Mammary epithelial cell (primary cell): ENCODE measurements at regions not wholly inside any gene's neighbourhood (a gene's known extent, or its start where the extent isn't known, plus 50 kb on each side); places are given as distances from the start of the nearest gene placed in this dataset.

Source experiments
- CTCF ChIP-seq, 2 donors: IDR thresholded peaks in 1 of 2; conservative IDR thresholded peaks in 1 of 2; 2 replicates each; pipeline ENCODE4 v1.5.1; 2011 to 2012; ENCODE audit warnings: inconsistent platforms in 2 of 2, low read length in 2 of 2, mild to moderate bottlenecking in 2 of 2, control low read depth in 1 of 2, low read depth in 1 of 2; ENCODE audit not compliant: insufficient read depth in 1 of 2; ENCODE audit errors: extremely low read depth in 1 of 2
- EZH2 ChIP-seq: IDR thresholded peaks from 2 replicates; pipeline ENCODE4 v1.6.1; 2012; ENCODE audit warnings: low read length, inconsistent platforms, borderline replicate concordance

GRCh38 chr22:47691152-47691895 lies 928.9 kb downstream of the TBC1D22A start:
- TF ChIP-seq CTCF (conservative IDR thresholded peaks at IDR 0.05 in 1 of 2, IDR thresholded peaks at IDR 0.05 in 1 of 2; ENCODE audit: extremely low read depth in 1 of 2, insufficient read depth in 1 of 2, low read depth in 1 of 2, low read length in 2 of 2) (no peak), EZH2 (no peak)
